Psoas muscle (tissue), 7 donors: ENCODE measurements at regions not wholly inside any gene's neighbourhood (a gene's known extent, or its start where the extent isn't known, plus 50 kb on each side); places are given as distances from the start of the nearest gene placed in this dataset.

ENCODE experiments used
- ATAC-seq, 4 donors: fragments of 200-7000 bp; cut with Tn5 transposase; one replicate each; pipeline ENCODE4 v1.9.1; 2020; ENCODE audit warnings: moderate library complexity in 3 of 4, mild to moderate bottlenecking in 2 of 4
- DNase-seq, 2 donors: peaks; one replicate each; pipeline ENCODE4 v3.0.0-alpha.2; 2020
- H3K27ac ChIP-seq: fragments of 200-600 bp; one replicate; pipeline ENCODE4 v1.8.0; 2022
- H3K27me3 ChIP-seq, 3 donors: fragments of 200-600 bp in 1 of 3; one replicate each; pipeline versions ENCODE4 v1.6.1 to v1.8.0; 2013 to 2022; ENCODE audit warnings: low read length in 2 of 3, mild to moderate bottlenecking in 2 of 3, moderate library complexity in 1 of 3; ENCODE audit not compliant: insufficient read depth in 3 of 3
- H3K36me3 ChIP-seq, 2 donors: fragments of 200-600 bp in 1 of 2; one replicate each; pipeline versions ENCODE4 v1.6.1 to v1.8.0; 2013 to 2022; ENCODE audit warnings: low read depth in 1 of 2, mild to moderate bottlenecking in 1 of 2, moderate library complexity in 1 of 2; ENCODE audit not compliant: insufficient read depth in 1 of 2
- H3K4me1 ChIP-seq: fragments of 200-600 bp; one replicate; pipeline ENCODE4 v1.8.0; 2022
- H3K4me3 ChIP-seq: fragments of 200-600 bp; one replicate; pipeline ENCODE4 v1.8.0; 2022; ENCODE audit warnings: mild to moderate bottlenecking
- H3K9me3 ChIP-seq: fragments of 200-600 bp; one replicate; pipeline ENCODE4 v1.8.0; 2022
- CTCF ChIP-seq: fragments of 200-600 bp; IDR thresholded peaks from one replicate; pipeline ENCODE4 v1.8.0; 2022; ENCODE audit warnings: antibody characterized with exemption
- WGBS, 3 donors: extraction: QIAGEN DNeasy Blood & Tissue Kit; methylation state at CpG; one replicate each; pipeline versions ENCODE4 v1.1.6 to v1.1.7; 2013; 5-methylcytosine and 5-hydroxymethylcytosine counted together
- intact Hi-C, 2 donors: fragments of 100-400 bp; cut with DNase I; formaldehyde crosslinking; loops; one replicate each; pipeline versions ENCODE4 v1.11.0 to v1.14.2; 2022
- donor health status: healthy with polysubstance abuse.
- donor health status: DM: no; HTN: no; CAD: no; lungs with moderate emphysema.
- donor health status: Bipolar disorder and iron deficiency.
- donor health status: healthy.
- donor health status: DM: yes; HTN: yes; CAD: no.
- donor health status: DM: no; HTN: no; CAD: no.
- donor health status: DM: yes; HTN: yes; CAD: no.

- 59 to 79% (median 72%) methylated on average over 1 of the region's 1 CpG for WGBS, 3 donors
These were observed 1296.8 kb upstream of the CDH6 start for GRCh38 chr5:29896646-29897045.

GRCh38 chr5:29894668-29895067, 1298.8 kb upstream of the CDH6 start:
- H3K9me3 ChIP-seq, result no peaks in the 10 kb centered on the region
- WGBS, 3 donors, result 49 to 56% (median 53%) methylated on average over 2 of the region's 2 CpGs
- no peak overlapping the region for H3K27ac ChIP-seq
- no peak for ATAC-seq
- no peak overlapping the region for H3K4me3 ChIP-seq
- no peak for DNase-seq
- intact Hi-C loops, result no loop called here
- H3K4me1 ChIP-seq, result no peaks in the 10 kb centered on the region
- no peaks in the 10 kb centered on the region for H3K27me3 ChIP-seq
- H3K36me3 ChIP-seq, result no peaks in the 10 kb centered on the region
- no peak for TF ChIP-seq CTCF

More at GRCh38 chr5:29896646-29897045, 1296.8 kb upstream of the CDH6 start:
- H3K4me3 ChIP-seq, result no peak overlapping the region
- ATAC-seq (no peak), DNase-seq (no peak)
- H3K27me3 ChIP-seq, result no peaks in the 10 kb centered on the region
- TF ChIP-seq CTCF, result no peak
- intact Hi-C loops, result no loop called here
- H3K9me3 ChIP-seq, result no peaks in the 10 kb centered on the region
- no peak overlapping the region for H3K27ac ChIP-seq
- no peaks in the 10 kb centered on the region for H3K36me3 ChIP-seq
- no peaks in the 10 kb centered on the region for H3K4me1 ChIP-seq

- intact Hi-C loops, result no loop called here
- no peak for ATAC-seq
- TF ChIP-seq CTCF, result no peak
- Histone ChIP-seq H3K4me3 (no peak overlapping the region), H3K9me3 (no peaks in the 10 kb centered on the region), H3K4me1 (no peaks in the 10 kb centered on the region), H3K27ac (no peak overlapping the region), H3K36me3 (no peaks in the 10 kb centered on the region), H3K27me3 (no peaks in the 10 kb centered on the region)
- no peak for DNase-seq
- 41 to 44% (median 43%) methylated on average over 6 of the region's 6 CpGs for WGBS, 3 donors
These were observed 1304.4 kb upstream of the CDH6 start for GRCh38 chr5:29889051-29889450.

- Histone ChIP-seq H3K36me3 (no peaks in the 10 kb centered on the region), H3K27me3 (no peaks in the 10 kb centered on the region), H3K4me3 (no peak overlapping the region), H3K9me3 (no peaks in the 10 kb centered on the region), H3K4me1 (no peaks in the 10 kb centered on the region), H3K27ac (no peak overlapping the region)
- no peak for TF ChIP-seq CTCF
- ATAC-seq (no peak), DNase-seq (no peak)
- intact Hi-C loops, result no loop called here
- WGBS, 3 donors, result 80 to 93% (median 87%) methylated on average over 9 of the region's 9 CpGs
These were observed 1307.9 kb upstream of the CDH6 start for GRCh38 chr5:29885595-29885994.

- Histone ChIP-seq H3K27me3 (no peaks in the 10 kb centered on the region), H3K9me3 (no peaks in the 10 kb centered on the region), H3K36me3 (no peaks in the 10 kb centered on the region), H3K4me3 (no peak overlapping the region), H3K27ac (no peak overlapping the region), H3K4me1 (no peaks in the 10 kb centered on the region)
- ATAC-seq (no peak), DNase-seq (no peak)
- intact Hi-C loops, result no loop called here
- TF ChIP-seq CTCF, result no peak
- WGBS, 3 donors, result 79 to 85% (median 84%) methylated on average over 8 of the region's 8 CpGs
These were observed 1311.5 kb upstream of the CDH6 start for GRCh38 chr5:29882036-29882435.
